ENCODE measurements at regions not wholly inside any gene's neighbourhood (a gene's known extent, or its start where the extent isn't known, plus 50 kb on each side); places are given as distances from the start of the nearest gene placed in this dataset.

DNA sequence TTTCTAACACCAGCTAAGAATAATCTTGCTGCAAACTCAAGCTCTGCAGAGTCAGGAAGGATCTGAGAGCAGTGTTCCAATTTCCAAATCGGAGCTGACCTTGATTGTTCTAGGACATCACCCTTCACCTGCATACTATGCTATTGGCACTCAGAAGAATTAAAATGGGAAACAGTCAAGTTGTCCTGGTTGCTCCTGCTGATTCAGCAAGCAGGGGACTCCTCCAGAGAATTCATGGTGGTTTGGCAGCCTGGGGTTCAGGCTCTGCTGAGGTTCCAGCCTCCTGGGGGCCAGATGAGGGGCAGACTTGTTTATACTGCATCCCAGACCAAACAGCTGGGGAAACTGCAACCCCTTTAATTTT lies 213.7 kb upstream of the ADAMTS9 start:
- H3K36me3 ChIP-seq (ENCODE audit: control insufficient read depth in 2 of 2, insufficient read depth in 1 of 2, low read length in 2 of 2), result no peaks in the 10 kb centered on the region
- H3K9me3 ChIP-seq (ENCODE audit: control insufficient read depth, insufficient read depth, low read depth, low read length), result no peaks in the 10 kb centered on the region
- no peak overlapping the region for H3K27ac ChIP-seq (ENCODE audit: extremely low read depth, low read depth, low read length)
- TF ChIP-seq ZNF184 (tag by site-specific recombination; IDR thresholded peaks at IDR 0.05), result no peak
- TF ChIP-seq ZNF596 (tag by site-specific recombination; IDR thresholded peaks at IDR 0.05), result no peak
- no peak for TF ChIP-seq ZNF324 (tag by site-specific recombination; IDR thresholded peaks at IDR 0.05)
- TF ChIP-seq, protein P1, sequence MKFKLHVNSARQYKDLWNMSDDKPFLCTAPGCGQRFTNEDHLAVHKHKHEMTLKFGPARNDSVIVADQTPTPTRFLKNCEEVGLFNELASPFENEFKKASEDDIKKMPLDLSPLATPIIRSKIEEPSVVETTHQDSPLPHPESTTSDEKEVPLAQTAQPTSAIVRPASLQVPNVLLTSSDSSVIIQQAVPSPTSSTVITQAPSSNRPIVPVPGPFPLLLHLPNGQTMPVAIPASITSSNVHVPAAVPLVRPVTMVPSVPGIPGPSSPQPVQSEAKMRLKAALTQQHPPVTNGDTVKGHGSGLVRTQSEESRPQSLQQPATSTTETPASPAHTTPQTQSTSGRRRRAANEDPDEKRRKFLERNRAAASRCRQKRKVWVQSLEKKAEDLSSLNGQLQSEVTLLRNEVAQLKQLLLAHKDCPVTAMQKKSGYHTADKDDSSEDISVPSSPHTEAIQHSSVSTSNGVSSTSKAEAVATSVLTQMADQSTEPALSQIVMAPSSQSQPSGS (tag by site-specific recombination; IDR thresholded peaks at IDR 0.05; ENCODE audit: low read depth), result no peak
- TF ChIP-seq, protein P2, sequence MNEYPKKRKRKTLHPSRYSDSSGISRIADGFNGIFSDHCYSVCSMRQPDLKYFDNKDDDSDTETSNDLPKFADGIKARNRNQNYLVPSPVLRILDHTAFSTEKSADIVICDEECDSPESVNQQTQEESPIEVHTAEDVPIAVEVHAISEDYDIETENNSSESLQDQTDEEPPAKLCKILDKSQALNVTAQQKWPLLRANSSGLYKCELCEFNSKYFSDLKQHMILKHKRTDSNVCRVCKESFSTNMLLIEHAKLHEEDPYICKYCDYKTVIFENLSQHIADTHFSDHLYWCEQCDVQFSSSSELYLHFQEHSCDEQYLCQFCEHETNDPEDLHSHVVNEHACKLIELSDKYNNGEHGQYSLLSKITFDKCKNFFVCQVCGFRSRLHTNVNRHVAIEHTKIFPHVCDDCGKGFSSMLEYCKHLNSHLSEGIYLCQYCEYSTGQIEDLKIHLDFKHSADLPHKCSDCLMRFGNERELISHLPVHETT (tag by site-specific recombination; IDR thresholded peaks at IDR 0.05), result no peak
- TF ChIP-seq, protein P3, sequence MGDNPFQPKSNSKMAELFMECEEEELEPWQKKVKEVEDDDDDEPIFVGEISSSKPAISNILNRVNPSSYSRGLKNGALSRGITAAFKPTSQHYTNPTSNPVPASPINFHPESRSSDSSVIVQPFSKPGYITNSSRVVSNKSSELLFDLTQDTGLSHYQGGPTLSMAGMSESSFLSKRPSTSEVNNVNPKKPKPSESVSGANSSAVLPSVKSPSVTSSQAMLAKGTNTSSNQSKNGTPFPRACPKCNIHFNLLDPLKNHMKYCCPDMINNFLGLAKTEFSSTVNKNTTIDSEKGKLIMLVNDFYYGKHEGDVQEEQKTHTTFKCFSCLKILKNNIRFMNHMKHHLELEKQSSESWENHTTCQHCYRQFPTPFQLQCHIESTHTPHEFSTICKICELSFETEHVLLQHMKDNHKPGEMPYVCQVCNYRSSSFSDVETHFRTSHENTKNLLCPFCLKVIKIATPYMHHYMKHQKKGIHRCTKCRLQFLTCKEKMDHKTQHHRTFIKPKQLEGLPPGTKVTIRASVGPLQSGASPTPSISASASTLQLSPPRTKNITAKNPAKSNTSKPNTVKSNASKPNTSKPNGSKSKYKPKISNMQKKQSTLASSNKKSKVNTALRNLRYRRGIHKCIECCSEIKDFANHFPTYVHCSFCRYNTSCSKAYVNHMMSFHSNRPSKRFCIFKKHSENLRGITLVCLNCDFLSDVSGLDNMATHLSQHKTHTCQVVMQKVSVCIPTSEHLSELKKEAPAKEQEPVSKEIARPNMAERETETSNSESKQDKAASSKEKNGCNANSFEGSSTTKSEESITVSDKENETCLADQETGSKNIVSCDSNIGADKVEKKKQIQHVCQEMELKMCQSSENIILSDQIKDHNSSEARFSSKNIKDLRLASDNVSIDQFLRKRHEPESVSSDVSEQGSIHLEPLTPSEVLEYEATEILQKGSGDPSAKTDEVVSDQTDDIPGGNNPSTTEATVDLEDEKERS (tag by site-specific recombination; IDR thresholded peaks at IDR 0.05), result no peak
- TF ChIP-seq GFI1B (tag by site-specific recombination; IDR thresholded peaks at IDR 0.05), result no peak
- TF ChIP-seq, protein P4, sequence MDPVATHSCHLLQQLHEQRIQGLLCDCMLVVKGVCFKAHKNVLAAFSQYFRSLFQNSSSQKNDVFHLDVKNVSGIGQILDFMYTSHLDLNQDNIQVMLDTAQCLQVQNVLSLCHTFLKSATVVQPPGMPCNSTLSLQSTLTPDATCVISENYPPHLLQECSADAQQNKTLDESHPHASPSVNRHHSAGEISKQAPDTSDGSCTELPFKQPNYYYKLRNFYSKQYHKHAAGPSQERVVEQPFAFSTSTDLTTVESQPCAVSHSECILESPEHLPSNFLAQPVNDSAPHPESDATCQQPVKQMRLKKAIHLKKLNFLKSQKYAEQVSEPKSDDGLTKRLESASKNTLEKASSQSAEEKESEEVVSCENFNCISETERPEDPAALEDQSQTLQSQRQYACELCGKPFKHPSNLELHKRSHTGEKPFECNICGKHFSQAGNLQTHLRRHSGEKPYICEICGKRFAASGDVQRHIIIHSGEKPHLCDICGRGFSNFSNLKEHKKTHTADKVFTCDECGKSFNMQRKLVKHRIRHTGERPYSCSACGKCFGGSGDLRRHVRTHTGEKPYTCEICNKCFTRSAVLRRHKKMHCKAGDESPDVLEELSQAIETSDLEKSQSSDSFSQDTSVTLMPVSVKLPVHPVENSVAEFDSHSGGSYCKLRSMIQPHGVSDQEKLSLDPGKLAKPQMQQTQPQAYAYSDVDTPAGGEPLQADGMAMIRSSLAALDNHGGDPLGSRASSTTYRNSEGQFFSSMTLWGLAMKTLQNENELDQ (tag by site-specific recombination; IDR thresholded peaks at IDR 0.05; ENCODE audit: low read depth), result no peak
- TF ChIP-seq WT1 (tag by site-specific recombination; IDR thresholded peaks at IDR 0.05), result no peak
- no peak for TF ChIP-seq ZNF433 (tag by site-specific recombination; IDR thresholded peaks at IDR 0.05; ENCODE audit: low read depth)
- TF ChIP-seq FEZF1 (tag by site-specific recombination; IDR thresholded peaks at IDR 0.05), result no peak
- ChIA-PET CTCF (no interaction called here), POLR2A (no interaction called here)
- no peak overlapping the region for H3K4me3 ChIP-seq (ENCODE audit: low read depth, low read length)
- H3K4me1 ChIP-seq (ENCODE audit: control insufficient read depth, insufficient read depth, low read length), result no peaks in the 10 kb centered on the region

DNA sequence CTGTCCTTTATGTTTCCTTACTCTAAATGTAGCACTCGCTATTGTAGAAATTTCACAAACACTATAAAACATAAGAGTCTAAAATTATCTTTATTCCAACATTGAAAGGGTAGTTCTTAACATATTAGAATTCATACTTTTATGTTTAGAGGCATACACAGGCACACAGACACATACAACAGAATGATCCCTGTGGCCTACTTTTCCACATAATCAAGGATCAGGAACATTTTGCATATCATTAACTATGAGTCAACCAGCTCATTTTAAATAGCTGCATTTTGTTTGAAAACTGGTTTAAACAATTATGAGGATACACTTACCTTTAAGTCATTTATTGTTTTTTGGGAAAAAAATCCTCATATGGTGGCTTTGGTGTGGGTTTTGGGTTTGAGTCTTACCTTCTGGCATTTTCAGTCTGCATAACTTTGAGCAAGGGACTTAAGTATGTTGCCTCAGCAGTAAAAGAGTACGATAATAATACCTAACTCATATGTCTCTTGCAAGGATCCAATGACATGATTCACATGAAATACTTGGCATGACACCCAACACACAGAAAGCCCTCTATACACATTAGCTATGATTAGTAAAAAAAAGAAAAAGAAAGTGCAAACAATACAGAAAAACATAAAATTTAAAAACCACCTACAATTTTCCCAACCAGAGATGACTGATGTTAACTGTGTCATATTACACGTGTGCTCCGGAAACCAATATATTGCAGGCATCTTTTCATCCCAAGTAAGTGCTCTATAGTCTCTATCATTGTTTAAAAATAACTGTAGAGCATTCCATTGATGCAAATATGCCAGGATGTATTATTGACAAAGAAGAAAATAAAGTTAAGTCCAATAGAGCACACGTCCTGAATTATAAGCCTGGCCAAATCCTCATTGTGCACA lies 213.1 kb upstream of the ADAMTS9 start:
- ChIA-PET POLR2A (no interaction called here), CTCF (interaction anchor here (0.6 kb wide), 2 partner anchors 669 to 1071 kb away, joined by 3 read pairs; no protein-coding TSS in a partner anchor)
- Histone ChIP-seq H3K36me3 (ENCODE audit: control insufficient read depth in 2 of 2, insufficient read depth in 1 of 2, low read length in 2 of 2) (no peaks in the 10 kb centered on the region), H3K27ac (ENCODE audit: extremely low read depth, low read depth, low read length) (no peak overlapping the region), H3K4me3 (ENCODE audit: low read depth, low read length) (no peak overlapping the region), H3K9me3 (ENCODE audit: control insufficient read depth, insufficient read depth, low read depth, low read length) (no peaks in the 10 kb centered on the region), H3K4me1 (ENCODE audit: control insufficient read depth, insufficient read depth, low read length) (no peaks in the 10 kb centered on the region)
- TF ChIP-seq YY2 (tag by site-specific recombination; IDR thresholded peaks at IDR 0.05), result no peak
- TF ChIP-seq, protein P5, sequence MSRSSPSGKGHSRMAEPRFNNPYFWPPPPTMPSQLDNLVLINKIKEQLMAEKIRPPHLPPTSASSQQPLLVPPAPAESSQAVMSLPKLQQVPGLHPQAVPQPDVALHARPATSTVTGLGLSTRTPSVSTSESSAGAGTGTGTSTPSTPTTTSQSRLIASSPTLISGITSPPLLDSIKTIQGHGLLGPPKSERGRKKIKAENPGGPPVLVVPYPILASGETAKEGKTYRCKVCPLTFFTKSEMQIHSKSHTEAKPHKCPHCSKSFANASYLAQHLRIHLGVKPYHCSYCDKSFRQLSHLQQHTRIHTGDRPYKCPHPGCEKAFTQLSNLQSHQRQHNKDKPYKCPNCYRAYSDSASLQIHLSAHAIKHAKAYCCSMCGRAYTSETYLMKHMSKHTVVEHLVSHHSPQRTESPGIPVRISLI (tag by site-specific recombination; IDR thresholded peaks at IDR 0.05), result no peak
- TF ChIP-seq ZNF426 (tag by site-specific recombination; IDR thresholded peaks at IDR 0.05), result no peak
- TF ChIP-seq SETDB1 (IDR thresholded peaks at IDR 0.05; ENCODE audit: insufficient read length, low read length), result no peak
- no peak for TF ChIP-seq REPIN1 (tag by site-specific recombination; IDR thresholded peaks at IDR 0.05; ENCODE audit: low read depth)
- no peak for TF ChIP-seq ZNF777 (tag by site-specific recombination; IDR thresholded peaks at IDR 0.05; ENCODE audit: borderline replicate concordance)
- TF ChIP-seq, protein P6, sequence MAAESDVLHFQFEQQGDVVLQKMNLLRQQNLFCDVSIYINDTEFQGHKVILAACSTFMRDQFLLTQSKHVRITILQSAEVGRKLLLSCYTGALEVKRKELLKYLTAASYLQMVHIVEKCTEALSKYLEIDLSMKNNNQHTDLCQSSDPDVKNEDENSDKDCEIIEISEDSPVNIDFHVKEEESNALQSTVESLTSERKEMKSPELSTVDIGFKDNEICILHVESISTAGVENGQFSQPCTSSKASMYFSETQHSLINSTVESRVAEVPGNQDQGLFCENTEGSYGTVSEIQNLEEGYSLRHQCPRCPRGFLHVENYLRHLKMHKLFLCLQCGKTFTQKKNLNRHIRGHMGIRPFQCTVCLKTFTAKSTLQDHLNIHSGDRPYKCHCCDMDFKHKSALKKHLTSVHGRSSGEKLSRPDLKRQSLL (tag by site-specific recombination; IDR thresholded peaks at IDR 0.05), result no peak
- no peak for TF ChIP-seq ZNF654 (tag by site-specific recombination; IDR thresholded peaks at IDR 0.05; ENCODE audit: low read depth)
- TF ChIP-seq ZNF549 (tag by site-specific recombination; IDR thresholded peaks at IDR 0.05), result no peak
- no peak for TF ChIP-seq ZNF394 (tag by site-specific recombination; IDR thresholded peaks at IDR 0.05; ENCODE audit: borderline replicate concordance)

Data from HEK293 (cell line).